ENCODE measurements at regions not wholly inside any gene's neighbourhood (a gene's known extent, or its start where the extent isn't known, plus 50 kb on each side); places are given as distances from the start of the nearest gene placed in this dataset.

GRCh38 chr9:26158631-26159150, 480.4 kb upstream of the TUSC1 start:
- Histone ChIP-seq H3K9ac (ENCODE audit: low read depth, low read length, poor library complexity) (no peak overlapping the region), H3K4me2 (ENCODE audit: insufficient read depth, low read length, poor library complexity, severe bottlenecking) (no peak overlapping the region), H3K79me1 (ENCODE audit: low read depth, low read length) (no peaks in the 10 kb centered on the region), H2BK5ac (ENCODE audit: low read length) (no peak overlapping the region), H3K9me3 (replicated peaks in 1 of 2; ENCODE audit: control insufficient read depth in 2 of 2, insufficient read depth in 1 of 2, low read depth in 1 of 2, low read length in 2 of 2) (no peaks in the 10 kb centered on the region), H4K8ac (ENCODE audit: low read depth, low read length) (no peak overlapping the region), H3K23ac (ENCODE audit: low read depth, low read length, poor library complexity) (no peak overlapping the region), H4K91ac (ENCODE audit: low read depth, low read length, poor library complexity) (no peak overlapping the region), H2BK12ac (ENCODE audit: low read length) (no peak overlapping the region), H3K27me3 (ENCODE audit: control insufficient read depth in 3 of 3, insufficient read depth in 3 of 3, low read depth in 1 of 3, low read length in 3 of 3) (no peaks in the 10 kb centered on the region), H3K4ac (ENCODE audit: low read length) (no peak overlapping the region), H3K36me3 (replicated peaks in 1 of 2; ENCODE audit: control insufficient read depth in 2 of 2, insufficient read depth in 2 of 2, low read length in 2 of 2) (no peaks in the 10 kb centered on the region), H3K18ac (ENCODE audit: low read length) (no peak overlapping the region), H2AK5ac (ENCODE audit: low read depth, low read length) (no peak overlapping the region), H3K4me1 (ENCODE audit: control insufficient read depth in 2 of 2, insufficient read depth in 1 of 2, low read depth in 1 of 2, low read length in 2 of 2) (no peaks in the 10 kb centered on the region), H2BK120ac (ENCODE audit: low read depth, low read length) (no peak overlapping the region), H2BK15ac (ENCODE audit: low read length) (no peak overlapping the region), H2AFZ (ENCODE audit: low read length) (no peak overlapping the region), H3K27ac (replicated peaks; ENCODE audit: low read length) (no peak overlapping the region), H3K4me3 (ENCODE audit: low read length in 2 of 2) (no peak overlapping the region), H3K14ac (ENCODE audit: low read length) (no peak overlapping the region)
- WGBS, 2 donors (ENCODE audit: extremely low coverage in 2 of 2, insufficient read length in 2 of 2, insufficient replicate concordance in 1 of 2), result no CpG with 5 or more reads among the region's 4 CpGs
- DNase-seq (ENCODE audit: low spot score), result no peak

- Histone ChIP-seq H3K4me2 (ENCODE audit: insufficient read depth, low read length, poor library complexity, severe bottlenecking) (no peak overlapping the region), H3K4me1 (ENCODE audit: control insufficient read depth in 2 of 2, insufficient read depth in 1 of 2, low read depth in 1 of 2, low read length in 2 of 2) (no peaks in the 10 kb centered on the region), H3K18ac (ENCODE audit: low read length) (no peak overlapping the region), H2AK5ac (ENCODE audit: low read depth, low read length) (no peak overlapping the region), H4K8ac (ENCODE audit: low read depth, low read length) (no peak overlapping the region), H3K27ac (replicated peaks; ENCODE audit: low read length) (no peak overlapping the region), H3K4me3 (ENCODE audit: low read length in 2 of 2) (no peak overlapping the region), H3K14ac (ENCODE audit: low read length) (no peak overlapping the region), H2BK5ac (ENCODE audit: low read length) (no peak overlapping the region), H3K27me3 (ENCODE audit: control insufficient read depth in 3 of 3, insufficient read depth in 3 of 3, low read depth in 1 of 3, low read length in 3 of 3) (no peaks in the 10 kb centered on the region), H3K23ac (ENCODE audit: low read depth, low read length, poor library complexity) (no peak overlapping the region), H2AFZ (ENCODE audit: low read length) (no peak overlapping the region), H2BK120ac (ENCODE audit: low read depth, low read length) (no peak overlapping the region), H2BK15ac (ENCODE audit: low read length) (no peak overlapping the region), H4K91ac (ENCODE audit: low read depth, low read length, poor library complexity) (no peak overlapping the region), H3K4ac (ENCODE audit: low read length) (no peak overlapping the region), H3K79me1 (ENCODE audit: low read depth, low read length) (no peaks in the 10 kb centered on the region), H2BK12ac (ENCODE audit: low read length) (no peak overlapping the region), H3K9ac (ENCODE audit: low read depth, low read length, poor library complexity) (no peak overlapping the region), H3K9me3 (replicated peaks in 1 of 2; ENCODE audit: control insufficient read depth in 2 of 2, insufficient read depth in 1 of 2, low read depth in 1 of 2, low read length in 2 of 2) (no peaks in the 10 kb centered on the region), H3K36me3 (replicated peaks in 1 of 2; ENCODE audit: control insufficient read depth in 2 of 2, insufficient read depth in 2 of 2, low read length in 2 of 2) (no peaks in the 10 kb centered on the region)
- DNase-seq (ENCODE audit: low spot score), result no peak
- no CpG with 5 or more reads among the region's 5 CpGs for WGBS, 2 donors (ENCODE audit: extremely low coverage in 2 of 2, insufficient read length in 2 of 2, insufficient replicate concordance in 1 of 2)
These were observed 479.2 kb upstream of the TUSC1 start for GRCh38 chr9:26157411-26157810.

GRCh38 chr9:26152350-26152749, 474.1 kb upstream of the TUSC1 start:
- no peaks in the 10 kb centered on the region for H3K27me3 ChIP-seq (ENCODE audit: control insufficient read depth in 3 of 3, insufficient read depth in 3 of 3, low read depth in 1 of 3, low read length in 3 of 3)
- H3K23ac ChIP-seq (ENCODE audit: low read depth, low read length, poor library complexity), result no peak overlapping the region
- H3K18ac ChIP-seq (ENCODE audit: low read length), result no peak overlapping the region
- DNase-seq (ENCODE audit: low spot score), result no peak
- H3K9me3 ChIP-seq (replicated peaks in 1 of 2; ENCODE audit: control insufficient read depth in 2 of 2, insufficient read depth in 1 of 2, low read depth in 1 of 2, low read length in 2 of 2), result no peaks in the 10 kb centered on the region
- H3K79me1 ChIP-seq (ENCODE audit: low read depth, low read length), result no peaks in the 10 kb centered on the region
- H3K4me1 ChIP-seq (ENCODE audit: control insufficient read depth in 2 of 2, insufficient read depth in 1 of 2, low read depth in 1 of 2, low read length in 2 of 2), result no peaks in the 10 kb centered on the region
- H3K27ac ChIP-seq (replicated peaks; ENCODE audit: low read length), result no peak overlapping the region
- H3K14ac ChIP-seq (ENCODE audit: low read length), result no peak overlapping the region
- H2AK5ac ChIP-seq (ENCODE audit: low read depth, low read length), result no peak overlapping the region
- no peak overlapping the region for H4K8ac ChIP-seq (ENCODE audit: low read depth, low read length)
- no peaks in the 10 kb centered on the region for H3K36me3 ChIP-seq (replicated peaks in 1 of 2; ENCODE audit: control insufficient read depth in 2 of 2, insufficient read depth in 2 of 2, low read length in 2 of 2)
- no peak overlapping the region for H4K91ac ChIP-seq (ENCODE audit: low read depth, low read length, poor library complexity)
- H2BK5ac ChIP-seq (ENCODE audit: low read length), result no peak overlapping the region
- H2BK15ac ChIP-seq (ENCODE audit: low read length), result no peak overlapping the region
- no peak overlapping the region for H2AFZ ChIP-seq (ENCODE audit: low read length)
- H2BK12ac ChIP-seq (ENCODE audit: low read length), result no peak overlapping the region
- H3K4ac ChIP-seq (ENCODE audit: low read length), result no peak overlapping the region
- no peak overlapping the region for H3K4me3 ChIP-seq (ENCODE audit: low read length in 2 of 2)
- no CpG with 5 or more reads among the region's 2 CpGs for WGBS, 2 donors (ENCODE audit: extremely low coverage in 2 of 2, insufficient read length in 2 of 2, insufficient replicate concordance in 1 of 2)
- H3K9ac ChIP-seq (ENCODE audit: low read depth, low read length, poor library complexity), result no peak overlapping the region
- no peak overlapping the region for H3K4me2 ChIP-seq (ENCODE audit: insufficient read depth, low read length, poor library complexity, severe bottlenecking)
- no peak overlapping the region for H2BK120ac ChIP-seq (ENCODE audit: low read depth, low read length)

- no CpG with 5 or more reads among the region's 2 CpGs for WGBS, 2 donors (ENCODE audit: extremely low coverage in 2 of 2, insufficient read length in 2 of 2, insufficient replicate concordance in 1 of 2)
- no peak overlapping the region for H2BK15ac ChIP-seq (ENCODE audit: low read length)
- no peaks in the 10 kb centered on the region for H3K4me1 ChIP-seq (ENCODE audit: control insufficient read depth in 2 of 2, insufficient read depth in 1 of 2, low read depth in 1 of 2, low read length in 2 of 2)
- no peak overlapping the region for H2BK5ac ChIP-seq (ENCODE audit: low read length)
- H3K4me3 ChIP-seq (ENCODE audit: low read length in 2 of 2), result no peak overlapping the region
- H3K9ac ChIP-seq (ENCODE audit: low read depth, low read length, poor library complexity), result no peak overlapping the region
- no peak overlapping the region for H4K91ac ChIP-seq (ENCODE audit: low read depth, low read length, poor library complexity)
- H3K4ac ChIP-seq (ENCODE audit: low read length), result no peak overlapping the region
- no peak overlapping the region for H2BK12ac ChIP-seq (ENCODE audit: low read length)
- H3K4me2 ChIP-seq (ENCODE audit: insufficient read depth, low read length, poor library complexity, severe bottlenecking), result no peak overlapping the region
- H3K18ac ChIP-seq (ENCODE audit: low read length), result no peak overlapping the region
- H3K27me3 ChIP-seq (ENCODE audit: control insufficient read depth in 3 of 3, insufficient read depth in 3 of 3, low read depth in 1 of 3, low read length in 3 of 3), result no peaks in the 10 kb centered on the region
- H2BK120ac ChIP-seq (ENCODE audit: low read depth, low read length), result no peak overlapping the region
- no peak overlapping the region for H4K8ac ChIP-seq (ENCODE audit: low read depth, low read length)
- no peak for DNase-seq (ENCODE audit: low spot score)
- H3K79me1 ChIP-seq (ENCODE audit: low read depth, low read length), result no peaks in the 10 kb centered on the region
- H3K27ac ChIP-seq (replicated peaks; ENCODE audit: low read length), result no peak overlapping the region
- H2AFZ ChIP-seq (ENCODE audit: low read length), result no peak overlapping the region
- no peak overlapping the region for H3K14ac ChIP-seq (ENCODE audit: low read length)
- H3K23ac ChIP-seq (ENCODE audit: low read depth, low read length, poor library complexity), result no peak overlapping the region
- H3K36me3 ChIP-seq (replicated peaks in 1 of 2; ENCODE audit: control insufficient read depth in 2 of 2, insufficient read depth in 2 of 2, low read length in 2 of 2), result no peaks in the 10 kb centered on the region
- no peak overlapping the region for H2AK5ac ChIP-seq (ENCODE audit: low read depth, low read length)
- no peaks in the 10 kb centered on the region for H3K9me3 ChIP-seq (replicated peaks in 1 of 2; ENCODE audit: control insufficient read depth in 2 of 2, insufficient read depth in 1 of 2, low read depth in 1 of 2, low read length in 2 of 2)
These were observed 469.9 kb upstream of the TUSC1 start for GRCh38 chr9:26148128-26148527.

All from neuronal stem cell (in vitro differentiated cells).